A549 (cell line): ENCODE measurements at regions not wholly inside any gene's neighbourhood (a gene's known extent, or its start where the extent isn't known, plus 50 kb on each side); places are given as distances from the start of the nearest gene placed in this dataset.

Source experiments
- CBX2 ChIP-seq: fragments of 200-600 bp; sonication (generic); IDR thresholded peaks from 2 replicates; pipeline ENCODE4 v1.6.1; 2016; ENCODE audit warnings: low read depth, mild to moderate bottlenecking, borderline replicate concordance
- CHD4 ChIP-seq: fragments of 200-600 bp; sonication (generic); IDR thresholded peaks from 2 replicates; pipeline ENCODE4 v1.6.1; 2016; ENCODE audit warnings: antibody characterized with exemption, mild to moderate bottlenecking, borderline replicate concordance
- CTCF ChIP-seq: fragments of >200 bp; sonication (Bioruptor Twin); formaldehyde crosslinking; IDR thresholded peaks from 3 replicates; pipeline ENCODE4 v1.5.1; 2016
- EHMT2 ChIP-seq: fragments of 200-600 bp; sonication (generic); IDR thresholded peaks from 2 replicates; pipeline ENCODE4 v1.6.1; 2016; ENCODE audit warnings: antibody characterized with exemption, low read depth, mild to moderate bottlenecking, moderate library complexity
- ELK1 ChIP-seq: fragments of 150-350 bp; IDR thresholded peaks from 2 replicates; pipeline ENCODE4 v1.6.1; 2014; ENCODE audit warnings: low read depth, mild to moderate bottlenecking, low read length
- EP300 ChIP-seq, 2 experiments: fragments of >200 bp; sonication (Bioruptor Twin); formaldehyde crosslinking; IDR thresholded peaks; 2 replicates in 1 of 2; 3 replicates in 1 of 2; pipeline ENCODE4 v1.6.1; 2016 to 2017
- MAX ChIP-seq: IDR thresholded peaks from 2 replicates; pipeline ENCODE4 v1.6.1; 2012
- MYC ChIP-seq: IDR thresholded peaks from 2 replicates; pipeline ENCODE4 v1.6.1; 2012; ENCODE audit warnings: mild to moderate bottlenecking, inconsistent platforms, low read length, improper control_type of control experiment, borderline replicate concordance
- POLR2A ChIP-seq: IDR thresholded peaks from 2 replicates; pipeline ENCODE4 v1.6.1; 2012; ENCODE audit warnings: mild to moderate bottlenecking, low read length
- RCOR1 ChIP-seq: fragments of 150-350 bp; IDR thresholded peaks from 2 replicates; pipeline ENCODE4 v1.6.1; 2014; ENCODE audit warnings: antibody characterized with exemption, low read length, low read depth
- REST ChIP-seq: fragments of 200-600 bp; sonication (generic); IDR thresholded peaks from 2 replicates; pipeline ENCODE4 v1.6.1; 2016; ENCODE audit warnings: antibody characterized with exemption, mild to moderate bottlenecking, moderate library complexity
- RFX5 ChIP-seq: fragments of 450-650 bp; IDR thresholded peaks from 2 replicates; pipeline ENCODE4 v1.7.1; 2014; ENCODE audit warnings: antibody characterized with exemption, mild to moderate bottlenecking, moderate library complexity
- TF ChIP-seq, protein P1 (sequence below): fragments of >200 bp; sonication (Bioruptor Twin); formaldehyde crosslinking; IDR thresholded peaks from 3 replicates; pipeline ENCODE4 v1.6.1; 2016

DNA sequence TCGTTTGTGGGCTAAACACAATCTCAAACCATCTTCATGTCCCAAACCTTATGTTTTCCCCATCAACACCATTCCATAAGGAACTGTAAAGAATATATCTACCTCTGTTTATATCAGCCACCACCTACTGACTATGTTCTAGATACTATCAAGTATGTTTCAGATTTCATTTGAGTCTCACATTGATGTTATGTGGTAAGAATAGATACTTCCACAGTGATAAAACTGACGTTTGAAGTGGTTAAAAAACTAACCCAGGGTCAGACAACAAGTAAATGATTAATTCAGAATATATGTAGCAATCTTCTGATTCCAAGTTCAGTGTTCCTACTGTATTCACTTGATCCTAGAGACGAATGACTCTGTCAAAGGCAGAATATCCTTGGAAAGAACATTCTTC lies 156.8 kb upstream of the RASGEF1B start:
- TF ChIP-seq REST = no peak
- no peak for TF ChIP-seq MYC
- TF ChIP-seq, protein P1, sequence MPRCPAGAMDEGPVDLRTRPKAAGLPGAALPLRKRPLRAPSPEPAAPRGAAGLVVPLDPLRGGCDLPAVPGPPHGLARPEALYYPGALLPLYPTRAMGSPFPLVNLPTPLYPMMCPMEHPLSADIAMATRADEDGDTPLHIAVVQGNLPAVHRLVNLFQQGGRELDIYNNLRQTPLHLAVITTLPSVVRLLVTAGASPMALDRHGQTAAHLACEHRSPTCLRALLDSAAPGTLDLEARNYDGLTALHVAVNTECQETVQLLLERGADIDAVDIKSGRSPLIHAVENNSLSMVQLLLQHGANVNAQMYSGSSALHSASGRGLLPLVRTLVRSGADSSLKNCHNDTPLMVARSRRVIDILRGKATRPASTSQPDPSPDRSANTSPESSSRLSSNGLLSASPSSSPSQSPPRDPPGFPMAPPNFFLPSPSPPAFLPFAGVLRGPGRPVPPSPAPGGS = no peak
- no peak for TF ChIP-seq RFX5
- no peak for TF ChIP-seq CTCF
- no peak for TF ChIP-seq EHMT2
- TF ChIP-seq CHD4 = no peak
- no peak for TF ChIP-seq POLR2A
- no peak for TF ChIP-seq CBX2
- no peak for TF ChIP-seq MAX
- no peak for TF ChIP-seq ELK1
- no peak for TF ChIP-seq RCOR1
- TF ChIP-seq EP300 (IDR thresholded peaks at IDR 0.05) = no peak
